ENCODE measurements at regions not wholly inside any gene's neighbourhood (a gene's known extent, or its start where the extent isn't known, plus 50 kb on each side); places are given as distances from the start of the nearest gene placed in this dataset.

DNA sequence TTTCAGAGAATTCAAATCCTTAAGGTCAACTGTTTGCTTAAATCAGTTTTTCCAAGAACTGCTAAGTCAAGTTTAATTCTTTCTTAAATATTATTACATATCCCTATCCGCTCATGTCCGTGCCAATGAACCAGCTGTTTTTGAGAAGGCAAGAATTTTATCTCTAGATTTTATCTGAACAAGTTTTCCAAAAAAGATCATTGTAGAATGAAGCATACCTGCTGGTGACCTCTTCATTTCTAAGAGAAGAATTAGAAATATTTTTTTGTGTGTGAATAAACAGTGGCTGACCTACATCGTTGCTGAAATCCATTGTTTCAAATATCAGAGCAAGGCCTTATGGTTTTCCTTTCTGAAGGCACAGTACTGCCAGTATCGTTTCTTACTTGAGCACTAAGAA is 58.4 kb upstream of the RND3 start:
- intact Hi-C loops (cut with DNase I; ENCODE audit: low total_unique reads), result no loop called here
- no peak overlapping the region for H3K27ac ChIP-seq
- H3K27me3 ChIP-seq, result no peaks in the 10 kb centered on the region
- H3K36me3 ChIP-seq, result no peaks in the 10 kb centered on the region
- H3K4me3 ChIP-seq, result no peak overlapping the region
- H3K9me3 ChIP-seq, result no peaks in the 10 kb centered on the region
- DNase-seq, result no peak
- no peaks in the 10 kb centered on the region for H3K4me1 ChIP-seq
- TF ChIP-seq POLR2A (IDR thresholded peaks at IDR 0.05) (no peak), CTCF (IDR thresholded peaks at IDR 0.05) (no peak)

GRCh38 chr2:150544731-150545130 is 57.3 kb upstream of the RND3 start:
- no peak for DNase-seq
- Histone ChIP-seq H3K4me1 (no peaks in the 10 kb centered on the region), H3K4me3 (no peak overlapping the region), H3K36me3 (no peaks in the 10 kb centered on the region), H3K9me3 (no peaks in the 10 kb centered on the region), H3K27ac (no peak overlapping the region), H3K27me3 (no peaks in the 10 kb centered on the region)
- TF ChIP-seq CTCF (IDR thresholded peaks at IDR 0.05) (no peak), POLR2A (IDR thresholded peaks at IDR 0.05) (no peak)
- intact Hi-C loops (cut with DNase I; ENCODE audit: low total_unique reads), result no loop called here

DNA sequence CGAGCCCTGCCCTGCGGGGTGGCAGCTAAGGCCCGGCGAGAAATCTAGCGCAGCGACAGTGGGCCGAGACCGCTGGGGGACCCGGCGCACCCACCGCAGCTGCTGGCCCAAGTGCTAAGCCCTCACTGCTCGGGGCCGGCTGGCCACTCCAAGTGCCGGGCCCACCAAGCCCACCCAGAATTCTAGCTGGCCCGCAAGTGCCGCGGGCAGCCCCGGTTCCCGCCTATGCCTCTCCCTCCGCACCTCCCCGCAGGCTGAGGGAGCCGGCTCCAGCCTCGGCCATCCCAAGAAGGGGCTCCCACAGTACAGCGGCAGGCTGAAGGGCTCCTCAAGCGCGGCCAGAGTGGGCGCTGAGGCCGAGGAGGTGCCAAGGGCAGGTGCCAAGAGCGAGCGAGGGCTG is 55.2 kb upstream of the RND3 start:
- Histone ChIP-seq H3K4me3 (no peak overlapping the region), H3K27me3 (no peaks in the 10 kb centered on the region), H3K36me3 (no peaks in the 10 kb centered on the region), H3K9me3 (no peaks in the 10 kb centered on the region), H3K27ac (no peak overlapping the region), H3K4me1 (no peaks in the 10 kb centered on the region)
- intact Hi-C loops (cut with DNase I; ENCODE audit: low total_unique reads), result no loop called here
- no peak for DNase-seq
- no peak for TF ChIP-seq CTCF (IDR thresholded peaks at IDR 0.05)
- TF ChIP-seq POLR2A (IDR thresholded peaks at IDR 0.05), result no peak

- intact Hi-C loops (cut with DNase I; ENCODE audit: low total_unique reads), result no loop called here
- no peak overlapping the region for H3K27ac ChIP-seq
- no peak overlapping the region for H3K4me3 ChIP-seq
- DNase-seq, result no peak
- TF ChIP-seq CTCF (IDR thresholded peaks at IDR 0.05) (no peak), POLR2A (IDR thresholded peaks at IDR 0.05) (no peak)
- H3K4me1 ChIP-seq, result no peaks in the 10 kb centered on the region
- H3K9me3 ChIP-seq, result no peaks in the 10 kb centered on the region
- no peaks in the 10 kb centered on the region for H3K36me3 ChIP-seq
- no peaks in the 10 kb centered on the region for H3K27me3 ChIP-seq
Observed at GRCh38 chr2:150542172-150542571, 54.7 kb upstream of the RND3 start.

- Histone ChIP-seq H3K27me3 (no peaks in the 10 kb centered on the region), H3K9me3 (no peaks in the 10 kb centered on the region), H3K4me3 (no peak overlapping the region), H3K27ac (peak overlapping the region in 1 of 2 donors; percentile 59), H3K36me3 (no peaks in the 10 kb centered on the region), H3K4me1 (no peaks in the 10 kb centered on the region)
- DNase-seq, result no peak
- intact Hi-C loops (cut with DNase I; ENCODE audit: low total_unique reads), result no loop called here
- TF ChIP-seq CTCF (IDR thresholded peaks at IDR 0.05) (no peak), POLR2A (IDR thresholded peaks at IDR 0.05) (no peak)
Observed at GRCh38 chr2:150538651-150539201, 51.3 kb upstream of the RND3 start.
